ENCODE measurements at regions not wholly inside any gene's neighbourhood (a gene's known extent, or its start where the extent isn't known, plus 50 kb on each side); places are given as distances from the start of the nearest gene placed in this dataset.
"Not testable (repeated sequence)": the region's sequence is repeated elsewhere in the genome, so short reads cannot be mapped to it uniquely, and the experiment has no call there.

GRCh38 chrX:40864972-40865371, 129.6 kb upstream of the MED14 start:
- no peak for TF ChIP-seq CTCF (IDR thresholded peaks at IDR 0.05; ENCODE audit: low read length, missing control alignments)
- peak; percentile 37 for DNase-seq (ENCODE audit: low read depth)
- H3K4me3 ChIP-seq (replicated peaks; ENCODE audit: low read depth, low read length), result no peak overlapping the region

- TF ChIP-seq CTCF (IDR thresholded peaks at IDR 0.05; ENCODE audit: low read length, missing control alignments), result no peak
- H3K4me3 ChIP-seq (replicated peaks; ENCODE audit: low read depth, low read length), result no peak overlapping the region
- peak; percentile 24 for DNase-seq (ENCODE audit: low read depth)
These were observed 131.6 kb upstream of the MED14 start for GRCh38 chrX:40866893-40867292.

GRCh38 chrX:40867352-40867751, 132.0 kb upstream of the MED14 start:
- H3K4me3 ChIP-seq (replicated peaks; ENCODE audit: low read depth, low read length), result no peak overlapping the region
- TF ChIP-seq CTCF (IDR thresholded peaks at IDR 0.05; ENCODE audit: low read length, missing control alignments), result no peak
- DNase-seq (ENCODE audit: low read depth), result peak; percentile 57

- DNase-seq (ENCODE audit: low read depth), result no peak
- no peak overlapping the region for H3K4me3 ChIP-seq (replicated peaks; ENCODE audit: low read depth, low read length)
- no peak for TF ChIP-seq CTCF (IDR thresholded peaks at IDR 0.05; ENCODE audit: low read length, missing control alignments)
These were observed 133.5 kb upstream of the MED14 start for GRCh38 chrX:40868868-40869267.

GRCh38 chrX:40870982-40871381, 135.6 kb upstream of the MED14 start:
- not testable (repeated sequence) for H3K4me3 ChIP-seq (replicated peaks; ENCODE audit: low read depth, low read length)

GRCh38 chrX:40871385-40872082, 136.2 kb upstream of the MED14 start:
- TF ChIP-seq CTCF (IDR thresholded peaks at IDR 0.05; ENCODE audit: low read length, missing control alignments), result peak; percentile 3
- no peak overlapping the region for H3K4me3 ChIP-seq (replicated peaks; ENCODE audit: low read depth, low read length)
- peak; percentile 28 for DNase-seq (ENCODE audit: low read depth)

More at GRCh38 chrX:40870982-40871381, 135.6 kb upstream of the MED14 start:
- DNase-seq (ENCODE audit: low read depth), result not testable (repeated sequence)

- no peak for TF ChIP-seq CTCF (IDR thresholded peaks at IDR 0.05; ENCODE audit: low read length, missing control alignments)
- no peak for DNase-seq (ENCODE audit: low read depth)
- no peak overlapping the region for H3K4me3 ChIP-seq (replicated peaks; ENCODE audit: low read depth, low read length)
These were observed 137.0 kb upstream of the MED14 start for GRCh38 chrX:40872351-40872750.
